NCI-H748 (cell line): ENCODE measurements at regions not wholly inside any gene's neighbourhood (a gene's known extent, or its start where the extent isn't known, plus 50 kb on each side); places are given as distances from the start of the nearest gene placed in this dataset.

ENCODE experiments used
- DNase-seq: peaks from one replicate; lab custom pipeline; 2025; ENCODE audit not compliant: unreplicated experiment; lab: John Stamatoyannopoulos, UW

GRCh38 chr15:75131269-75131643, 70.4 kb upstream of the C15orf39 start:
- DNase-seq = no peak

GRCh38 chr15:75134748-75135147, 66.9 kb upstream of the C15orf39 start:
- no peak for DNase-seq

- no peak for DNase-seq
Measured at GRCh38 chr15:75136118-75136517, 65.6 kb upstream of the C15orf39 start.

- no peak for DNase-seq
Measured at GRCh38 chr15:75136758-75137157, 64.9 kb upstream of the C15orf39 start.

DNA sequence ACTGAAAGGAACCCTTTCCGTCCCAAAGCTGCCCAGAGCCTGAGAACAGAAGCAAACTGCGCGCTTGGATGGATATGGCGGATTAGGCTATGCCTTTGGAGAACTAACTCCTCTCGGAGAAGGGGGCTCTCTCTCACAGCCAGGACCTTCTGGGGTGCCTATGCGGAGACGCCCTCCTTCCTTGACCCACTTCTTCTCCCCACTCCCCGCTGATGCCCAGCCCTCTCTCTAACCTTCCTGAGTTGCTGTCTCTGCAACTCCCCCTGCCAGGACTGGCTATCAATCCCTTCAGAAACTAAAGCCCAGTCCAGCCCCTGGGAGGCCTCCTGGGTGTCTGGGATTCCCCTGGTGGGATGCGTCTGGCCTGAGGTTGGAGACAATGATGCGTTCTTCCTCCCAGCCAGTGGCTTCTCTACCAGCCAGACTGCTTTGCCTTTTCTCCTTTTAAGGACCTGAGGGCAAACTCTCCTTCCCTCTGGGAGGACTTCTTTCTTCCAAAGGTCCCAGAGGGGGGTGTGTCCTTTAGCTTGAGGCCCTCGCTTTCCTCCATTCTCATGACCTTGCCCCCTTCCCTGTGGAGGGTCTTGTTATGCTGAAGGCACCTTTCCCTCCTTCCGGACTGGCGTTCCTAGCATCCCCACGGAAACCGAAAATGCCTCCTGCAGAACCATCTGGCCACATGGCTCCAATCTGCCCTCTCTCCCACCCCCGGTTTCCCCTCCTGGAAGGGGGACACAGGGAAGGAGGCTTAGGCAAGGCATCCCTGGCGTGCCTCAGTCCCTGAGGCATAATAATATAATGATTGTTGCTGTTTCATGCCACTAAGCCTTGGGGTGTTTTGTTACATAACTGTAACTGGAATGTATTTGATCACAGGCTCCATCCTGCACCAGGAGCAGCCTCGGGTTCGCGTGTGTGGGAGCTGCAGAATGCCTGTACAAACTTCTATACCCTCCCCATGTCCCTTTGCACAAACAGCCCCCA, 63.4 kb upstream of the C15orf39 start:
- no peak for DNase-seq

DNA sequence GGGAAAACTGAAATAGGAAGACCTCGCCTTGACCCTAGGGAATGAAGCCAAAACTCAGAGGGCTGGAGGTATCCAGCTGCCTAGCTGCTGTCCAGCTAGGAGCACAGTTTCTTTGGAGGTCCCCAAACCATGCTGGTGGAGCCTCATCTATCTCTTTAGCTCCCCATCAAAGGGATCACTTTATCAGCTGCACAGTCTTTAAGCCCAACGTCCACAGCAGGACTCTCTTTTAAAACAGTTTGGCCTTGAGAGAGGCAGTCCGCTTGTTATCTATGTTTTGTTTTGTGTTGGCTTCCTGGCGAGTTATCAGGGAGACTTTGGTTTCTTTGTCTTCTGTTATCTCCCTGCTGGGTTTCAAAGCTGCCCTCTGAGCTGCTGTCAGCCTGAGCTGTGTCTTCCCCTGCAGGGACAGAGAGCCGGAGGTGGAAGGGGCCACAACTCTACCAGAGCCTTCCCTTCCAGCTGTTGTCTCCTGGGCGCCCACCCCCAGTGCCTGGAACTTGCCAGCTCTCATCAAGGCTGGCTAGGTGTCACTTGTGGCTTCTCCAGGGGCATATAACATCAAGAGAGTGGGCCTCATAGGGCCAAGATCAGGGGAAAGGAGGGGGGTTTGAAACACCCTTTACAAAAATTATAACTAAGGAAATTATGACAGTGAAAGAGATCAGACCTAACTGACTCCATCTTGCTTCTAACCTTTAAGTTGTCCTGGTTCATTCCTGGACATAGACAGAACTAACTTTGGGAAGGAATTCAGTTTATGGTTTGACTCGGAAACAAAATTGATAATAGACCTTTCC, 61.4 kb upstream of the C15orf39 start:
- DNase-seq = no peak

DNA sequence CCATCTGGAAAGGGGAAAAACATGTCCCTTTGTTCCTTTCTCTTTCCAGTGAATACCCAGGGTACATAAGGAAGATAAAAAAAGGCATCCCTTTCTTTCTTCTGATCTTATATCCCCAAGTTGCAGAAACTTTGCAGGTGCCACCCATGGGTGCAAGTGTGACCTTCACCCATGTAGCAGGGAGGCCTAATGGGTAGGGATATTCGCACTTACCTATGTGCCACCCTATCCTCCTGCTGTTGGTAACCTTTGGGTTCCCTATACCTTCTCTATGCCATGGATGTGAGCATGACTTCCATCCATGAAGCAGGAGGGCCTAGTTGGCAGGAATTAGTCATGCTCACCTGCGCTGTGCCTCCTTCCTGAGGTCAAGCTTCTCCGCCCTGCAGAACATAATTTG, 59.2 kb upstream of the C15orf39 start:
- DNase-seq = no peak

DNA sequence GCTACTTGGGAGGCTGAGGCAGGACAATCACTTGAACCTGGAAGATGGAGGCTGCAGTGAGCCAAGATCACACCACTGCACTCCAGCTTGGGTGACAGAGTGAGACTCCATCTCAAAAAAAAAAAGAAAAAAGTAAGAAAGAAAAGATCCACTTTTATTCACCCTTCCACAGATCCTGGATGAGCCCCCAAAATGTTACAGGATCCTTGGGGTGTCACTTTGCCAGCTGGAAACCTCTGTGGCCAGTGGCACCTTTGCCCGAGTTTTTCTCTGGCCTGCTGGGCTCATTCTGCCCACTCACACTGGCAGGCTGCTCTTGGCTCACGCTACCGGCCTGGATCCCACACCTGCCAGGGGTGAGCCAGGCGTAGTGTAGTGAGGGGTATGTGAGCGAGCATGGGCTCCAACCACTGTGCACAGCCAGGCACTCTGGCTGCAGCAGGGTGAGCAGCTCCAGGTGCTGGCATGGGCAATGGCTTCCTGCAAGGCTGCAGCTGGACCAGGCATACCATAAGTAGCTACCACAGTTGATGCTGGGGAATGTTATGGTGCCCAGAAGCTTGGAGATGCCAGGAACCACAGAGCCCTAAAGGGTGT, 57.8 kb upstream of the C15orf39 start:
- DNase-seq = no peak

GRCh38 chr15:75145027-75145841, 56.4 kb upstream of the C15orf39 start:
- no peak for DNase-seq

DNA sequence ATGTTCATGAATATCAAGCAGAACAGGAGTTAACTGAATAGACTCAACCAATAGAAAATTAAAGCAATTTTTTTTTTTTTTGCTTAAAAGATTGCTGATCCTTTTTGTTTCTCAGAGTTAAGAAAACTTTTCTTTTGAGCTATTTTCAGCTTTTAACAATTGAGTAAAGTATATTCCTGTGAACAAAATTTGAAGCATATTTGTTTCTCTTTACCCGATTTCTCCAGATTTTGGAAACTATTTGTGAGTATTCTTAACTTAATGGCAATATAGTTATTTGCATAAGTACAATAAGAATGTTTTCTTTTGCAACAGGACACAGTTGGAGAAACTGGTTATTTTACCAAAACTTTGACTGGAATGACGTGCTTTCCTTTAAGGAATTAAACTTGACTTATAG, 53.4 kb upstream of the C15orf39 start:
- no peak for DNase-seq

- DNase-seq = no peak
Measured at GRCh38 chr15:75149867-75150709, 51.6 kb upstream of the C15orf39 start.

- DNase-seq = no peak
Measured at GRCh38 chr15:75151214-75152128, 50.2 kb upstream of the C15orf39 start.
